ENCODE measurements at regions not wholly inside any gene's neighbourhood (a gene's known extent, or its start where the extent isn't known, plus 50 kb on each side); places are given as distances from the start of the nearest gene placed in this dataset.

GRCh38 chr7:155213955-155214740 is 83.5 kb upstream of the INSIG1 start:
- Histone ChIP-seq H3K27ac (no peak overlapping the region), H3K9me3 (ENCODE audit: low read depth, low read length) (no peaks in the 10 kb centered on the region), H3K36me3 (ENCODE audit: insufficient read depth, low read length) (no peaks in the 10 kb centered on the region), H3K9ac (ENCODE audit: insufficient read length) (no peak overlapping the region), H3K4me3 (no peak overlapping the region)
- DNase-seq (ENCODE audit: low read depth, low spot score) = no peak
- no peak for TF ChIP-seq FOXP2 (optimal IDR thresholded peaks at IDR 0.05; ENCODE audit: control extremely low read depth, extremely low read length, insufficient read depth)
- TF ChIP-seq POLR2AphosphoS5 (IDR thresholded peaks at IDR 0.05; ENCODE audit: borderline replicate concordance, low read depth, low read length) = no peak
- no peak for TF ChIP-seq EZH2 (IDR thresholded peaks at IDR 0.05)

DNA sequence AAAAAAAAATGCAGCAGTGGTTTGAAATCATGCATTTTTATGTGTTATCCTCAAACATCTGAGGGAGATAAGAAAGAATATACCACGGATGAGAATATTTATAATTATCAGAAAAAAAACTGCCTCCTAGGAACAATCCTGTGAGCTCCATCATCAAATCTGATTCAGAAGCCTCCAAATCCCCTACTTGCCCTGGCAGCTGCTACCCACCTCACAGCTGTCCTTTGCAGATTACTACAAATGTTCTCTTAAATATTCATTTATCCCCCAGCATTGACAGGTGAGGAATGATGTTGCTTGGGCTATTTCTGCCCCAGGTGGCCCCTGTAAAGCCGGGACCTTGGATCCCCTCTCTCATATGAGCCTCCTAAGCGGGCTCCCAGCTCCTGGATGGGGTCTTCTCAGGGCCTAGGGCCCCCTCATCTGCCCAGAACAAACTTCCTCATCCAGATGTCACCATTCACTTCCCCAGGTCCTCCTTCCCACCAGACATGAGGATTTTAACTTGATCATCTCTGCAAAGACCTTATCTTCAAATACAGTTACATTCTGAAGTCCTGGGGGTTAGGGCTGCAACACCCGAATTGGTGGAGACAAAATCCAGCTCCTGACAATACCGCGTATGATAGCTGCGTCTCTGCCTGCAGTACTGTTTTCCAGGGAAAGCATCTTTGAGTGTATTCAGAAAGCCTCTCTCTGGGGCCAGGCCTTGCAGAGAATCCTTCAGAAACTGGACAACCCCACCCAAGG is 81.9 kb upstream of the INSIG1 start:
- no peak for TF ChIP-seq FOXP2 (optimal IDR thresholded peaks at IDR 0.05; ENCODE audit: control extremely low read depth, extremely low read length, insufficient read depth)
- no peak for TF ChIP-seq POLR2AphosphoS5 (IDR thresholded peaks at IDR 0.05; ENCODE audit: borderline replicate concordance, low read depth, low read length)
- TF ChIP-seq EZH2 (IDR thresholded peaks at IDR 0.05) = no peak
- no peaks in the 10 kb centered on the region for H3K36me3 ChIP-seq (ENCODE audit: insufficient read depth, low read length)
- DNase-seq (ENCODE audit: low read depth, low spot score) = no peak
- no peaks in the 10 kb centered on the region for H3K9me3 ChIP-seq (ENCODE audit: low read depth, low read length)
- no peak overlapping the region for H3K4me3 ChIP-seq
- no peak overlapping the region for H3K9ac ChIP-seq (ENCODE audit: insufficient read length)
- no peak overlapping the region for H3K27ac ChIP-seq

- Histone ChIP-seq H3K36me3 (ENCODE audit: insufficient read depth, low read length) (no peaks in the 10 kb centered on the region), H3K27ac (no peak overlapping the region), H3K9me3 (ENCODE audit: low read depth, low read length) (no peaks in the 10 kb centered on the region), H3K9ac (ENCODE audit: insufficient read length) (no peak overlapping the region), H3K4me3 (no peak overlapping the region)
- TF ChIP-seq POLR2AphosphoS5 (IDR thresholded peaks at IDR 0.05; ENCODE audit: borderline replicate concordance, low read depth, low read length) (no peak), EZH2 (IDR thresholded peaks at IDR 0.05) (no peak), FOXP2 (optimal IDR thresholded peaks at IDR 0.05; ENCODE audit: control extremely low read depth, extremely low read length, insufficient read depth) (no peak)
- DNase-seq (ENCODE audit: low read depth, low spot score) = no peak
Observed at GRCh38 chr7:155216475-155217272, 81.0 kb upstream of the INSIG1 start.

DNA sequence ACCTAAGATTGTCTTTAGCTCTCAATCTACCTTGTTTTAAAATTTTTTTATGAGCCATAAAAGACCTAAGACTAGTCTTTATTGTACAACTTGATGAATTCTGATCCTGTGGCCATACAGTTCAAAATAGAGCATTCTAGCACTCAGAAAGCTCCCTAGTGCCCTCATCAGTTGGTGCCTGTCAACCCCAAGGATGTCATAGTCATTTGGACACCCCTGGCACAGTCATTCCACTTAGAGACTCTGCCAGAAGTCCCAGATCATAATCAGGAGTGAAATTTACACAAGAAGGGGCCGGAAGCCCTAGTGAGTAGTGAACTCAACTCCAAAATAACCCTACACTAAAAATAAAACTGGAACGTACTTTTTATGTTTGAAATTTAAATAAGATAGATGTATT is 80.0 kb upstream of the INSIG1 start:
- H3K27ac ChIP-seq = no peak overlapping the region

DNA sequence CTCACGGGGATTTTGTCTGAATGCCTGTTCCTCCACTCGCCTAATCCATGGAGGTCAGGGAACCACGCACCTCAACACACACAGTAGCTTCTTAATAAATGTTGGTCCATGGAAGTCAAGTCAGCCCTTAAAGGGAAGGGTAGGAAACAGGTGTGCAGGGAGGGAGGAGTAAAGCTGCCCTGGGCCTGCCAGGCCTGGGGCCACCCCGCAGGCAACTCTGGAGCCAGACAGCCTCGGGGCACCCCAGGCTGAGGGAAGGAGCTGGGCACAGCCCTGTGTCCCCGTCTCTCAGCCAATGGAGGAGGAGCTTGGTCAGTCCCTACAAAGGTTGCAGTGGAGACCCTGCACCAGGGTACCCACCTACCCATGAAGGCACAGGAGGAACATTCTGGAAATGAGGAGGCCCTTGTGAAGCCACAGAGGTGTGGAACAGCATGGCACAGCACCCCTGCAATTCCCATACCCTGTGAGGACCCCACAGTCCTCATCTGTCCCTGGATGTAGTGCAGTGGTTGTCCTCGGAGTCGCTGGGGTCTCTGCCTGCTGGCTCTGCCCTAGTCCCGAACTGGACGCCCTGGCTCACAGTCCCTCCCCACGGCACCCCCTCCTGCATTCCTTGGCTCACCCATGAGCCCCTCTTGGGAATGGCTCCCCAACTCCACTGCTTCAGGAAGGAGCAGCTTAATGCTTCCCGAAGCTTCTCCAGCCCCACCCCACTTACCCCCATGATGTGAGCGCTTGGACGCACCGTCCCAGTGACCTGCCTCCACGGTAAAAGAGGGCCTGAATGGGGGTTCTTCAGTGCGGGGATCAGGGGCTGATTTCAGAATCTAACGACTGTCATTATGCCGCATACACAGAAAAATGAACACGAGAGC is 79.2 kb upstream of the INSIG1 start:
- DNase-seq (ENCODE audit: low read depth, low spot score) = no peak
- TF ChIP-seq POLR2AphosphoS5 (IDR thresholded peaks at IDR 0.05; ENCODE audit: borderline replicate concordance, low read depth, low read length) (no peak), EZH2 (IDR thresholded peaks at IDR 0.05) (no peak), FOXP2 (optimal IDR thresholded peaks at IDR 0.05; ENCODE audit: control extremely low read depth, extremely low read length, insufficient read depth) (no peak)
- H3K27ac ChIP-seq = no peak overlapping the region
- no peaks in the 10 kb centered on the region for H3K9me3 ChIP-seq (ENCODE audit: low read depth, low read length)
- H3K36me3 ChIP-seq (ENCODE audit: insufficient read depth, low read length) = no peaks in the 10 kb centered on the region
- H3K9ac ChIP-seq (ENCODE audit: insufficient read length) = no peak overlapping the region
- H3K4me3 ChIP-seq = no peak overlapping the region

More for the DNA sequence above, 80.0 kb upstream of the INSIG1 start:
- Histone ChIP-seq H3K9me3 (ENCODE audit: low read depth, low read length) (no peaks in the 10 kb centered on the region), H3K9ac (ENCODE audit: insufficient read length) (no peak overlapping the region), H3K36me3 (ENCODE audit: insufficient read depth, low read length) (no peaks in the 10 kb centered on the region), H3K4me3 (no peak overlapping the region)
- DNase-seq (ENCODE audit: low read depth, low spot score) = no peak
- TF ChIP-seq FOXP2 (optimal IDR thresholded peaks at IDR 0.05; ENCODE audit: control extremely low read depth, extremely low read length, insufficient read depth) (no peak), EZH2 (IDR thresholded peaks at IDR 0.05) (no peak), POLR2AphosphoS5 (IDR thresholded peaks at IDR 0.05; ENCODE audit: borderline replicate concordance, low read depth, low read length) (no peak)

- H3K4me3 ChIP-seq = no peak overlapping the region
- H3K27ac ChIP-seq = no peak overlapping the region
- no peaks in the 10 kb centered on the region for H3K36me3 ChIP-seq (ENCODE audit: insufficient read depth, low read length)
- TF ChIP-seq FOXP2 (optimal IDR thresholded peaks at IDR 0.05; ENCODE audit: control extremely low read depth, extremely low read length, insufficient read depth) (no peak), EZH2 (IDR thresholded peaks at IDR 0.05) (no peak), POLR2AphosphoS5 (IDR thresholded peaks at IDR 0.05; ENCODE audit: borderline replicate concordance, low read depth, low read length) (no peak)
- H3K9ac ChIP-seq (ENCODE audit: insufficient read length) = no peak overlapping the region
- no peaks in the 10 kb centered on the region for H3K9me3 ChIP-seq (ENCODE audit: low read depth, low read length)
- no peak for DNase-seq (ENCODE audit: low read depth, low spot score)
Observed at GRCh38 chr7:155219154-155219531, 78.5 kb upstream of the INSIG1 start.

- no peaks in the 10 kb centered on the region for H3K9me3 ChIP-seq (ENCODE audit: low read depth, low read length)
- no peaks in the 10 kb centered on the region for H3K36me3 ChIP-seq (ENCODE audit: insufficient read depth, low read length)
- no peak overlapping the region for H3K4me3 ChIP-seq
- DNase-seq (ENCODE audit: low read depth, low spot score) = no peak
- TF ChIP-seq EZH2 (IDR thresholded peaks at IDR 0.05) = no peak
- TF ChIP-seq FOXP2 (optimal IDR thresholded peaks at IDR 0.05; ENCODE audit: control extremely low read depth, extremely low read length, insufficient read depth) = no peak
- no peak for TF ChIP-seq POLR2AphosphoS5 (IDR thresholded peaks at IDR 0.05; ENCODE audit: borderline replicate concordance, low read depth, low read length)
- H3K9ac ChIP-seq (ENCODE audit: insufficient read length) = no peak overlapping the region
- no peak overlapping the region for H3K27ac ChIP-seq
Observed at GRCh38 chr7:155219947-155220769, 77.5 kb upstream of the INSIG1 start.

Measured in SK-N-MC (cell line).